Vagina (tissue), 2 donors: ENCODE measurements at regions not wholly inside any gene's neighbourhood (a gene's known extent, or its start where the extent isn't known, plus 50 kb on each side); places are given as distances from the start of the nearest gene placed in this dataset.

Experiments used
- DNase-seq, 2 donors: peaks; one replicate each; pipeline ENCODE4 v3.0.0-alpha.2; 2017; ENCODE audit errors: extremely low spot score in 2 of 2
- H3K27ac ChIP-seq: fragments of 200-600 bp; sonication (generic); one replicate; pipeline ENCODE4 v1.5.1; 2019
- H3K27me3 ChIP-seq: fragments of 200-600 bp; sonication (generic); one replicate; pipeline ENCODE4 v1.5.1; 2019
- H3K36me3 ChIP-seq, 2 donors: fragments of 200-600 bp; sonication (generic); one replicate each; pipeline ENCODE4 v1.5.1; 2017 to 2019
- H3K4me1 ChIP-seq: fragments of 200-600 bp; sonication (generic); one replicate; pipeline ENCODE4 v1.5.1; 2019
- H3K4me3 ChIP-seq, 2 donors: fragments of 200-600 bp; sonication (generic); 1 replicate in 1 of 2; 2 replicates in 1 of 2; pipeline ENCODE4 v1.5.1; 2016 to 2019
- H3K9me3 ChIP-seq: fragments of 200-600 bp; sonication (generic); one replicate; pipeline ENCODE4 v1.5.1; 2019
- CTCF ChIP-seq, 3 experiments: fragments of 450-650 bp in 2 of 3; fragments of 200-600 bp in 1 of 3; sonication (generic) in 1 of 3; IDR thresholded peaks; one replicate each; pipeline ENCODE4 v1.5.1; 2017 to 2019; ENCODE audit warnings: antibody characterized with exemption in 3 of 3, mild to moderate bottlenecking in 2 of 3, moderate library complexity in 2 of 3
- POLR2A ChIP-seq, 2 donors: fragments of 450-650 bp; IDR thresholded peaks; one replicate each; pipeline ENCODE4 v1.6.1; 2017; ENCODE audit warnings: antibody characterized with exemption in 2 of 2, mild to moderate bottlenecking in 2 of 2, moderate library complexity in 2 of 2
- POLR2AphosphoS5 ChIP-seq, 2 donors: sonication (generic); formaldehyde crosslinking; IDR thresholded peaks; one replicate each; pipeline ENCODE4 v1.9.0; 2017; ENCODE audit warnings: antibody characterized with exemption in 2 of 2, mild to moderate bottlenecking in 2 of 2, low read depth in 1 of 2; ENCODE audit not compliant: insufficient read depth in 1 of 2
- intact Hi-C: fragments of 100-400 bp; cut with DNase I; formaldehyde crosslinking; loops from one replicate; pipeline ENCODE4 v1.15.1; 2023

GRCh38 chr6:113111550-113111949 is 745.6 kb upstream of the MARCKS start:
- Histone ChIP-seq H3K9me3 (no peaks in the 10 kb centered on the region), H3K4me3 (no peak overlapping the region), H3K36me3 (no peaks in the 10 kb centered on the region), H3K27me3 (no peaks in the 10 kb centered on the region), H3K27ac (no peak overlapping the region), H3K4me1 (no peaks in the 10 kb centered on the region)
- DNase-seq, result no peak
- intact Hi-C loops, result no loop called here
- TF ChIP-seq CTCF (IDR thresholded peaks at IDR 0.05) (no peak), POLR2A (IDR thresholded peaks at IDR 0.05) (no peak), POLR2AphosphoS5 (IDR thresholded peaks at IDR 0.05; ENCODE audit: insufficient read depth in 1 of 2, low read depth in 1 of 2) (no peak)

GRCh38 chr6:113112086-113112485 is 745.1 kb upstream of the MARCKS start:
- Histone ChIP-seq H3K36me3 (no peaks in the 10 kb centered on the region), H3K4me1 (no peaks in the 10 kb centered on the region), H3K27me3 (no peaks in the 10 kb centered on the region), H3K4me3 (no peak overlapping the region), H3K27ac (no peak overlapping the region), H3K9me3 (no peaks in the 10 kb centered on the region)
- intact Hi-C loops, result no loop called here
- no peak for DNase-seq
- TF ChIP-seq POLR2AphosphoS5 (IDR thresholded peaks at IDR 0.05; ENCODE audit: insufficient read depth in 1 of 2, low read depth in 1 of 2), result no peak
- no peak for TF ChIP-seq CTCF (IDR thresholded peaks at IDR 0.05)
- TF ChIP-seq POLR2A (IDR thresholded peaks at IDR 0.05), result no peak

- TF ChIP-seq POLR2AphosphoS5 (IDR thresholded peaks at IDR 0.05; ENCODE audit: insufficient read depth in 1 of 2, low read depth in 1 of 2) (no peak), CTCF (IDR thresholded peaks at IDR 0.05) (no peak), POLR2A (IDR thresholded peaks at IDR 0.05) (no peak)
- Histone ChIP-seq H3K27me3 (no peaks in the 10 kb centered on the region), H3K9me3 (no peaks in the 10 kb centered on the region), H3K36me3 (no peaks in the 10 kb centered on the region), H3K4me1 (peaks cover 6% of the 10 kb centered on the region), H3K4me3 (no peak overlapping the region), H3K27ac (no peak overlapping the region)
- intact Hi-C loops, result no loop called here
- no peak for DNase-seq
These were observed 741.9 kb upstream of the MARCKS start for GRCh38 chr6:113115196-113115595.

GRCh38 chr6:113120224-113120581 is 736.9 kb upstream of the MARCKS start:
- Histone ChIP-seq H3K36me3 (no peaks in the 10 kb centered on the region), H3K4me3 (no peak overlapping the region), H3K4me1 (peaks cover 11% of the 10 kb centered on the region), H3K9me3 (no peaks in the 10 kb centered on the region), H3K27me3 (no peaks in the 10 kb centered on the region), H3K27ac (no peak overlapping the region)
- no peak for TF ChIP-seq POLR2AphosphoS5 (IDR thresholded peaks at IDR 0.05; ENCODE audit: insufficient read depth in 1 of 2, low read depth in 1 of 2)
- TF ChIP-seq POLR2A (IDR thresholded peaks at IDR 0.05), result no peak
- no peak for TF ChIP-seq CTCF (IDR thresholded peaks at IDR 0.05)
- intact Hi-C loops, result no loop called here
- no peak for DNase-seq

- intact Hi-C loops, result no loop called here
- TF ChIP-seq POLR2A (IDR thresholded peaks at IDR 0.05) (no peak), CTCF (IDR thresholded peaks at IDR 0.05) (no peak), POLR2AphosphoS5 (IDR thresholded peaks at IDR 0.05; ENCODE audit: insufficient read depth in 1 of 2, low read depth in 1 of 2) (no peak)
These were observed 736.4 kb upstream of the MARCKS start for GRCh38 chr6:113120582-113121285.

More at GRCh38 chr6:113120582-113121285, 736.4 kb upstream of the MARCKS start:
- DNase-seq, result no peak
- Histone ChIP-seq H3K27me3 (no peaks in the 10 kb centered on the region), H3K27ac (no peak overlapping the region), H3K4me1 (peaks cover 11% of the 10 kb centered on the region), H3K9me3 (no peaks in the 10 kb centered on the region), H3K4me3 (no peak overlapping the region), H3K36me3 (no peaks in the 10 kb centered on the region)
